ENCODE measurements at regions not wholly inside any gene's neighbourhood (a gene's known extent, or its start where the extent isn't known, plus 50 kb on each side); places are given as distances from the start of the nearest gene placed in this dataset.
"Not testable (repeated sequence)": the region's sequence is repeated elsewhere in the genome, so short reads cannot be mapped to it uniquely, and the experiment has no call there.

GRCh38 chr7:91754280-91754679, 126.2 kb downstream of the MTERF1 start:
- not testable (repeated sequence) for TF ChIP-seq SMAD5 (IDR thresholded peaks at IDR 0.05; ENCODE audit: low read depth); CTCF (IDR thresholded peaks at IDR 0.05 in 2 of 3, conservative IDR thresholded peaks at IDR 0.05 in 1 of 3; ENCODE audit: control insufficient read depth in 2 of 3, extremely low read depth in 1 of 3, insufficient read depth in 1 of 3, low read depth in 3 of 3, low read length in 3 of 3); BACH1 (IDR thresholded peaks at IDR 0.05; ENCODE audit: borderline replicate concordance); HDGF (IDR thresholded peaks at IDR 0.05); KDM1A (IDR thresholded peaks at IDR 0.05; ENCODE audit: borderline replicate concordance); EP300 (IDR thresholded peaks at IDR 0.05; ENCODE audit: borderline replicate concordance in 1 of 2, control insufficient read depth in 1 of 2, low read depth in 2 of 2, low read length in 2 of 2); HDAC2 (IDR thresholded peaks at IDR 0.05); CHD1 (IDR thresholded peaks at IDR 0.05; ENCODE audit: low read depth, low read length); NR2C1 (IDR thresholded peaks at IDR 0.05); ZBTB33 (IDR thresholded peaks at IDR 0.05); MXI1 (IDR thresholded peaks at IDR 0.05; ENCODE audit: low read depth, low read length); POLR2AphosphoS5 (IDR thresholded peaks at IDR 0.05; ENCODE audit: low read length)
